HG02943 (cell line): ENCODE measurements at regions not wholly inside any gene's neighbourhood (a gene's known extent, or its start where the extent isn't known, plus 50 kb on each side); places are given as distances from the start of the nearest gene placed in this dataset.
"Not testable (repeated sequence)": the region's sequence is repeated elsewhere in the genome, so short reads cannot be mapped to it uniquely, and the experiment has no call there.

Source experiments
- ATAC-seq: cut with Tn5 transposase; IDR thresholded peaks from one replicate; pipeline ENCODE4 v1.9.1; 2021; ENCODE audit warnings: mild to moderate bottlenecking, low read depth, moderate library complexity; ENCODE audit not compliant: unreplicated experiment

GRCh38 chr6:140766999-140767398, 1365.7 kb upstream of the GJE1 start:
- ATAC-seq, result no peak

- no peak for ATAC-seq
These were observed 1374.4 kb upstream of the GJE1 start for GRCh38 chr6:140758169-140758877.

GRCh38 chr6:140752234-140752633, 1377.8 kb upstream of the CITED2 start:
- ATAC-seq, result no peak

- ATAC-seq, result no peak
These were observed 1372.7 kb upstream of the CITED2 start for GRCh38 chr6:140747114-140747513.

DNA sequence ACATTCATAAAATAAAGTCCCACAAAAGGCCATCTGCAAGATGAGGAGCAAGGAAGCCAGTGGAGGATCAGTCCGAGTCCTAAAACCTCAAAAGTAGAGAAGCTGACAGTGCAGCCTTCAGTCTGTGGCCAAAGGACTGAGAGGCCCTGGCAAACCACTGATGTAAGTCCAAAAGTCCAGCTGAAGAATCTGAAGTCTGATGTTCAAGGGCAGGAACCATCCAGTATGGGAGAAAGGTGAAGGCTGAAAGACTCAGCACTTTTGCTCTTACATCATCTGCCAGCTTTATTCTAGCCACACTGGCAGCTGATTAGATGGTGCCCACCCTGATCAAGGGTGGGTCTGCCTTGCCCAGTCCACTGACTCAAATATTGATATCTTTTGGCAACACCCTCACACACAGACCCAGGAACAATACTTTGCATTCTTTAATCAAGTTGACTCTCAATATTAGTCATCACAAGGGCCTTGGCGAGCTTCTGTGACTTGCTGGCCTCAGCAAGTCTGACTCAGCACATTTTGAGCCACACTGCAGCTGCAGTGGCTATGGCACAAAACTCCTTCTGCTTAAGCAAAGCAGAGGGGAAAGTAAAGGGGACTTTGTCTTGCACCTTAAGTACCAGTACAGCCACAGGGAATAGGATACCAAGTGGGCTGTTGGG, 1370.3 kb upstream of the CITED2 start:
- ATAC-seq, result no peak

DNA sequence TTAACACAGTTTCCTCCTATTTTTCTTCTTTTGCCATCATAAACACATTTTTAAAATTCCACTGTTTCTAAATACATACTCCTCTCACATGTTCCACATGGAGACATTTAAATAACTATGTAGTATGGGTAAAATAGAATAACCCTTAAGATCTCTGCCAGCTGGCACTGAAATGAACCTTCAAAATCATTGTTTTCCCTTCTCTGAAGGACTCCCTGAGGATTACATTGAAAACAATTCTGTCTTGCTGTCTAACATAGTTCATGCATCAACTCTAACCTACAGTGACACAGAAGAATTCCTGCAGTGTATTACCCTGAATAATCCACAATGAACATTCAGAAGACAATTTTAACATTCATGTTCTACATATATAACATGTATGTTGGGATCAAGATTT, 1361.8 kb upstream of the CITED2 start:
- ATAC-seq, result no peak

DNA sequence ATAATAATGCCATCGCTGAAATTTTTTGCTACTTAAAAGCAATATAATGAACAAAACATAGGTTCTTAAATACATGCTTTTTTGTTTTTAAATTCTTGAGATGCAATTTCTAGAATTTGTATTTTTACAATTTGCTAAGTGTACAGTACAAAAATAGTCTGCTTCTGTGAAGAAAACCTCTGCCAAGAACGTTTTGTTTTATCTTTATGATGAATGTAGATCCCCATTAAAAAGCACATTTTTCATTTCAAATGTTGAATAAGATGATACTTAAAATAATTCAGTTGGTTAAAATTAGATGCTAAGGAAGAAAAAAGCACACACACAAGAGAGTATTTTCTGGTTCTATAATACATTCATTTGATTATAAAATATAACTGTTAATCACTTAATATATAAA, 1358.5 kb upstream of the CITED2 start:
- ATAC-seq, result no peak

GRCh38 chr6:140732155-140732554, 1357.7 kb upstream of the CITED2 start:
- ATAC-seq, result no peak

GRCh38 chr6:140731741-140732140, 1357.3 kb upstream of the CITED2 start:
- no peak for ATAC-seq

GRCh38 chr6:140729521-140729920, 1355.1 kb upstream of the CITED2 start:
- ATAC-seq, result no peak

DNA sequence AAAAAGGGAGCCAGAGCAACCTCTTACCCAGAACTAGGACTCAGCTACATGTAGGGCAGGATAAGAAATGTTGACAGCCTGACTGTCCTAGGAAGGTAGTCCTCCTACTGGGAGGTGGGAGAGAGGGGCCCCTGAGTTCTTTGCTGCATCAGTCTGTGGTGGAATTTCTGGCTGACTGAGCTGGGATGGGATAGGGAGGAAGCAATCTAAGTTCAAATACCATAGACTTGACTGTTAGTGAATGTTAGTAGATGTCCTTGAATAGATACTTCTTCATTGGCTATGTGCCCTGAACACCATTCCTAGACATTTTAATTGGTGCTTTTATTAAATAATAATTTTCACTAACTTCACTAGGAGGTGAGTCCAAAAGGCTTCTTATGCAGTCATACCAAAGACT, 1343.6 kb upstream of the CITED2 start:
- no peak for ATAC-seq

DNA sequence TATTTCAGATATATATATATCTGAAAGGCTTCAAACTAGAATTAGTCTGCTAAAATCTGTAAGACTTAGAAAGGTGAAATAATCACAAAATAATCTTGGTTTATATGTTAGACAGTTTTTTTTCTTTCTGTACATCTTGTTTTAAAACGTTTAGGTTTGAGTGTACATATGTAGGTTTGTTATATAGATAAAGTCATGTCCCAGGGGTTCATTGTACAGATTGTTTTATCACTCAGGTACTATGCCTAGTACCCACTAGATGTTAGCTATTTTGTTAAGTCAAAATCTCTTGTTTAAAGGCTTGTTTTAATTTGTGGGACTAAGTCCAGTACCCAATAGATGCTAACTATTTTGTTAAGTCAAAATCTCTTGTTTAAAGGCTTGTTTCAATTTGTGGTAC, 1339.0 kb upstream of the CITED2 start:
- ATAC-seq, result no peak

GRCh38 chr6:140711019-140711613, 1336.7 kb upstream of the CITED2 start:
- no peak for ATAC-seq

- no peak for ATAC-seq
These were observed 1334.0 kb upstream of the CITED2 start for GRCh38 chr6:140708441-140708840.

DNA sequence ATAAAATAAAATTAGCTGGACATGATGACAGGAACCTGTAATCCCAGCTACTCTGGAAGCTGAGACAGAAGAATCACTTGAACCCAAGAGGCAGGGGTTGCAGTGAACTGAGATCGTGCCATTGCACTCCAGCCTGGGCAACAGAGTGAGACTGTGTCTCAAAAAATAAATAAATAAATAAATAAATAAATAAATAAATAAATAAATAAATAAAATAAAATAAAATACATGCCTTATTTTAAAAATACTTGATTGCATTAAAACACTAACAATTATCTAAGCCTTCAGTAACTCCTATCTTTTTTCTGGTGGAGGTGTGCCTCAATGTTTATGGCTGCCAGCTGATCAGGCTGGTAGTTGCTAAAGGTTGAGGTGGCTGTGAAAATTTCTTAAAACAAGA, 1329.6 kb upstream of the CITED2 start:
- not testable (repeated sequence) for ATAC-seq

DNA sequence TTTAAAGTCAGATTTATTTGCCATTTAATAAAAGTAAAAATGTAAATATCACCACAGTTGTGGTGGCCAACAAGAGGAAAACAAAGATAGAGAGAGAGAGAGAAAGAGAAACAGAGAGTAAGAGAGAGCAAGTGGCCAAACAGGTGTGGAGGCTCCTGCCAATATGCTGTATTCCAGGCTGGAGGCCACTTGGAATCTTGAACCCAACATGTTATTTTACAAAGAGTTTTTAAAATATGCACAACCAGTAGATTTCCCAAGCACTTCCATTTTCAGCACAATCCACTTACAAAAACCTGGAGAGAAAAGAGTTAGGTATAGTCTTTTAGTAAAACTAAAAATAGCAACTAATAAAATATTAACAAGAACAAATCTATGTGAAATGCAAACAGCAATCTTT, 1323.1 kb upstream of the CITED2 start:
- no peak for ATAC-seq

GRCh38 chr6:140684776-140685550, 1310.5 kb upstream of the CITED2 start:
- ATAC-seq, result no peak

GRCh38 chr6:140677781-140678528, 1303.5 kb upstream of the CITED2 start:
- ATAC-seq, result no peak

DNA sequence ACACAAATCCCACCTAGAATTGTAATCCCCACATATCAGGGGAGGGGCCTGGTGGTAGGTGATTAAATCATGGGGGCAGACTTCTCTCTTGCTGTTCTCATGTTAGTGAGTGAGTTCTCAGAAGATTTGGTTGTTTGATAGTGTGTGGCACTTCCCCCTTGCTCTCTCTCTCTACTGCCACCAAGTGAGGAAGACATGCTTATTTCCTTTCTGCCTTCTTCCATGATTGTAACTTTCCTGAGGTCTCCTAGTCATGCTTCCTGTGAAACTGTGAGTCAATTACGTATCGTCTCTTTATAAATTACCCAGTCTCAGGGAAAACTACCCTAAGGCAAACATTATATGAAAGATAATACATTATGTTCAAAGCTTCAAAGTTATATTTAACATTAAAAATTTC, 1297.5 kb upstream of the CITED2 start:
- ATAC-seq, result no peak

DNA sequence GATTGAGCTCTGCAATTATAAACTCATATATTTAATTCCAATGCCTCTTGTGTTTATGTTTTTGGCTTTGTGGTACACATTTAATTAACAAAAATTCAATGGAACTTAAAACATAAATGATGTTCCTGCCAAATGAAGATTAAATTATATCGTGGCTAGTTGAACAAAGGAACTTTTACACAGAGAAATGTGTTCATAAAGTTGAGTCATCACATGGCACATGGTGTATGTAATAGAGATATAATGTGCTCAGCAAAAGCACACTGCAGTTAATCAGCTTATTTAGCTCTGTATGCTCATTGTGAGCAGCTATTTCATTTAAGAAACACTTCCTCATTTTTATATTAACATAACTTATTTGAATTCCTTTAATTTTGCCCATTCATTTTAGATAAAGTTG, 1295.6 kb upstream of the CITED2 start:
- no peak for ATAC-seq

DNA sequence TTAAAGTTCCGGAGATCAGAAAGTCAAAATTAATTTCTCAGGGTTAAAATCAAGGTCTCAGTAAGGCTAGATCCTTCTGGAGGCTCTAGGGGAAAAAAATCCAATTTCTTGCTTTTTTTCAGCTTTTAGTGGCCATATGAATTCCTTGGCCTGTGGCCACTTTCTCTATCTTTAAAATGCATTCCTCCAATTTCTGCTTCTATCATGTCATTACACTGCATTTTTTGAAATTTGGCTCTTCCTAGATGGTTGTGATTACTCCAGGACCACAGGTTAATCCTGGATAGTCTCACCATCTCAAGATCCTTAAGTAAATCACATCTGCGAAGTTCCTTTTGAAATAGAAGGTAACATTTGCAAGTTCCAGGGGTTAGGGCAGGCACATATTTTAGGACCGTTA, 1294.9 kb upstream of the CITED2 start:
- no peak for ATAC-seq
